GM21737 (cell line): ENCODE measurements at regions not wholly inside any gene's neighbourhood (a gene's known extent, or its start where the extent isn't known, plus 50 kb on each side); places are given as distances from the start of the nearest gene placed in this dataset.

Experiments used
- ATAC-seq: cut with Tn5 transposase; IDR thresholded peaks from one replicate; pipeline ENCODE4 v1.9.1; 2021; ENCODE audit warnings: mild to moderate bottlenecking, moderate library complexity; ENCODE audit not compliant: unreplicated experiment

DNA sequence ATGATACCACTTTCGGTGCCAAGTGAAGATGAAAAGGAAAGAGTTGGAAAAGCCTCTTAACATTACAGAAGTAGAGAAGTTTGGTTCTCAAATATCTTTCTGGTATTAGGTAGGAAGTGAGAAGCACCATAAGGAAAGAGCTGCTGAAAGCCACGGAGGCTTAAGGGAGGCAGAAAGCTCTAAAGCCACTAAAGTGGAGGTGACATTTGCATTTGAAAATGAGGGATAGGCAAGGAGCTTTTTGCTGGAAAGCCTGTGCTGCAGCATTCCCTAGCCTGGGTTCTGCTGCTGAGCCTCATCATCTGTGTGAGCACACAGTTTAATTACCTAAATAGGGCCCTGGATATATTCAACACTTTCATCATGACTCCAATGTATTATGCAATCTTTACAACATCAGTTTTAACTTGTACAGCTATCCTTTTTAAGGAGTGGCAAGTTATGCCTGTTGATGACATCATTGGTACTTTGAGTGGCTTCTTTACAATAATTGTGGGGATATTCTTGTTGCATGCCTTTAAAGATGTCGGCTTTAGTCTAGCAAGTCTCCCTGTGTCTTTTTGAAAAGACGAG lies 315.4 kb downstream of the RBM26 start:
- ATAC-seq: no peak

DNA sequence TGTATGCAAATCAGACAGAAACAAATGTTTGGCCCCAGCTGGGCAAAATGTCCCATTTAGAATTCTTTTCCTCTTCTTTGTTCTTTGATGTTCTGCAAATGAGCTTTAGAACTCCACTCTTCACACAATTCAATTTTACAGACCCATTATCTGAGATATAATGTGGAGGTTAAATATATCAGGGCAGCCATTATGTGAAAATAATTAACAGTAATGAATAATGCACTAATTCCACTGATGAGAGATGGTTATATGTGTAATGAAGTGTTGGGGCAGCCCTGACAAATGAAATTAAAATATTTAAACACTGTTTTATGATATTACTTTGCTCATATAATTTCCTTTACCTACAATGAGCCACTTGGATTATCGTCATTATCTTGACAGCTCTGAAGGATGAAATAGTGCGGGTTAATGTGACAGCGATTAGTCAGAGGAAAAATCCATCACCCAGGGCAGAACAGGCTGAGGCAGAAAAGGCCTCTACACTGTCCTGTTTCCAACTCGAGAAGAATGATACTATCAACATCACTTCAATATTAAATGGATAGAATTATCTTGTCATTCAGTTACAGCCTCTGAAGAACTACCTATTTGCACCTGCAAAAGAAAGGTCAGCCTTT lies 321.1 kb downstream of the RBM26 start:
- ATAC-seq: no peak

- no peak for ATAC-seq
These were observed 324.1 kb downstream of the RBM26 start for GRCh38 chr13:79081942-79082341.

DNA sequence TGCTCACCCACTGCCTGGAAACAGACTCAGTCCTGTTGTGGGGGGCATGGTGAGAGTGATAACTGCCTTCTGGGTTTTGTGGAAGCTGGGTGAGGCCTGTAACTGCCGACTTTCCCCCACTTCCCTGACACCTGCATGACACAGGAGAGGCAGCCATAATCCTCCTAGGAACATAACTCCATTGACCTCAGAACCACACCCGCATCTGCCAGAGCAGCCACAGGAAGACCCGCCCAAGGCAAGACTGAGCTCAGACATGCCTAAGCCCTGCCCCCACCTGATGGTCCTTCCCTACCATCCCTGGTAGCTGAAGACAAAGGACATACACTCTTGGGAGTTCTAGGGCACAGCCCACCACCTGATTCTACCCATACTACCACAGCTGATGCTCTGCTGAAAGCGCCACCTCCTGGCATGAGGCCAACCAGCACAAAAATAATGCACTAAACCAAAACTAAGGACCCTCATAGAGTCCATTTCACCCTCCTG lies 326.7 kb downstream of the RBM26 start:
- no peak for ATAC-seq

DNA sequence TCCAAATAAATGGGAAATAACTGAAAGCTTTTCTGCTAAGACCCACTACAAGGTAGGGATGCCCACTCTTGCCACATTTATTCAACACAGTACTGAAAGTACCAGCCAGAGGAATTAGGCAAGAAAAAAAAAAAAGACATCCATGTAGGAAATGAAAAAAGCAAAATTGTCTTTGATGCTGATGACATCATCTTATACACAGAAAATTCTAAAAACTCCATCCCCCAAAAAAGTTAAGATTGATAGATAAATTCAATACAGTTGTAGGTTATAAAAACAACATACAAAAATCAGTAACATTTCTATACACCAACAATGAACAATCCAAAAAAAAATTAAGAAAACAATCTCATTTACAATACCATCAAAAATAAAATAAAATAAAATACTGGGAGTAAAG lies 330.4 kb downstream of the RBM26 start:
- ATAC-seq: no peak

DNA sequence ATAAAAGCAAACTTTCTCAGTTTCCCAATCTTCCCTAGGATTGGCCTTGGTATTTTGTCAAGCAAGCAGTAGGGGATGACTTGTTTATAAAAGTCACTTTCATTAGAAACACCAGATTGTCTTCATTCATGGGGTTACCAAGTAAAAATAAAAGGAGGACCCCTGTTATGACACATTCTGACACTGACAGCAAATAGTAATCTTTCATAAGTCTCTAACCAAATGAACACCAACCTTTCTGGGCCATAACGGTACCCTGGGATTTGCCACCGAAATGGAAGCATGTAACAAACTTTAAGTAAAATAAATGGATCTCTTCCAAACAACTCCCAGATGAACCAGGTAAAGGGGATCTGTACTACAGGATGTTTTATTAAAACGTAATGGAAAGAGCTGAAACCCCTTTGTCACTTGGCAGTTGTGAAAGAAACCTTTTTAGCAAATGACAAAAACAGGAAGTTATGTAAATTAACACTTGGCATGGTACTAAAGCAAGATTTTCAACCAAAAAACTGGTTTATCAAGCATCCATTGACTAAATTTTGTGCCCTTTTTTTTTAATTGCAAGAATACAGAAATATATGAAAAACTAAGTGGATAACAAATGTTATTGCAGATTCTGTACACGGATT lies 335.6 kb downstream of the RBM26 start:
- no peak for ATAC-seq

GRCh38 chr13:79062291-79062690 lies 343.8 kb downstream of the RBM26 start:
- no peak for ATAC-seq

- ATAC-seq: no peak
These were observed 345.8 kb downstream of the RBM26 start for GRCh38 chr13:79060216-79060615.

DNA sequence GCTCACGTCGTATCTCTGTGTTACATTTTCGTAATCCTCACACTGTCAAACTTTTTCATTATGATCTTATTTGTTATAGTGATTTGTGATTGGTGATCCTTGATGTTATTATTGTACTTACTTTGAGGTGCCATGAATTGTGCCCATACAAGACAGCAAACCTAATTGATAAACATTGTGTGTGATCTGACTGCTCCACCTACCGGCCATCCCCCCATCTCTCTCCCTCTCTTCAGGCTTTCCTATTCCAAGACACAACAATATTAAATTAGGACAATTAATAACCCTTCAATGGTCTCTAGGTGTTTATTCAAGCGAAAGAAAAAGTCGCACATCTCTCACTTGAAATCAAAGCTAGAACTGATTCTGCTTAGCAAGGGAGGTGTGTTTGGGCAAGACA lies 349.3 kb downstream of the RBM26 start:
- ATAC-seq: no peak

- no peak for ATAC-seq
These were observed 354.6 kb downstream of the RBM26 start for GRCh38 chr13:79051472-79051871.

DNA sequence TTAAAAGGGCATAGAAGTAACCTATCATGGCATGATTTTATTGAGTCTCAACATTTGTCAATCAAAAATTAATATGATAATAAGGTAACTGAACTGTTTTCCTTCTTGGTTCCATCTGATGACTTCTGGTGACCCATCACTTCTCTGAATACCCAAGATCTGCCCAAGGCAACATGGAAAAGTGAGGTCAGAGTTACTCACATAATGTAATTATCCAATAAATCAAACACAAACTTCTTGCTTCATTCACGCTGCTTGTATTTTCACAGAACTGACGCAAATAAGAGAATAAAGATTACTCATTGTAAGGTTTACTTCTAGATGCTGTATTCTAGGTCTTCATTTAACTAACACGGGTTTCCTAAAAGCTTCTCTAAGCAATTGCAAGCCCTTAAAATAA lies 361.6 kb downstream of the RBM26 start:
- ATAC-seq: no peak

- ATAC-seq: no peak
These were observed 362.8 kb downstream of the RBM26 start for GRCh38 chr13:79043208-79043607.

GRCh38 chr13:79037197-79037596 lies 368.9 kb downstream of the RBM26 start:
- no peak for ATAC-seq

DNA sequence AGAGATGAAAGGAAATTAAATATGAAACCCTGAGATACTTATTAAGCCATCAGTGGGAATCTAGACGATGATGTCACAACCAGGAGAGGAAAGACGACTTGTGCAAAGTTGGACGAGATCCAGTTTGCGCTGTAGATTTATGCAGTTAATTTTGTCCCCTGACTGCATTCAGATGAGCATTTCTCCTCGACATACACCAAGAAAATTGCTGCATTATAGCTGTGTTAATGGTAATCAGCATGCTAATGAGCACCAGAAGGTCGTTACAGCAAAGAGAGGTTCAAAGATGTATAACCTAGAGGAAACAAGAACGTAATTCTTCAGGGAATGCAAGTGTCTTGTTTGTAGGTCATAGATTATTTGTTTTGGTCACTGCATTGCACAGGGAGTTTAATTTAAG lies 371.7 kb downstream of the RBM26 start:
- ATAC-seq: no peak

GRCh38 chr13:79030513-79030912 lies 371.6 kb upstream of the OBI1 start:
- no peak for ATAC-seq

DNA sequence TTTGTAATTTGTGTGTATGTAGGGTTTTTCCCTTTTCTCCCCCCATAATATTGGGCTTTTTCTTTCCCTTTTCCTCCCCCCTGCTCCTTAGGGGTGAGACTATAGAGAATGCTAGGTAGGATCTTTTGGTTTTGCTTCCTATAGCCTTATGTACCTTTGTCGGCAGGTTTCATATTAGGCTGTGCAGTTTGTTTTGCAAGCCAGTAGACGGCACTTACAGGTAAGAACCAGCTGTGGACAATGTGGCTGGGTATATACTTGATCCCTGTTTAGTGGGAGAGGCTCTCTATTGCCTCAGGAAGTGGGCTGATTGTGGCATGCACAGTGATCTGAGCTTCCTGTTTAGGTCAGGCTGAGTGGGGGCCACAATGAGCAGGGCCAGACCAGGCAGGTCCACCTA lies 359.2 kb upstream of the OBI1 start:
- no peak for ATAC-seq

DNA sequence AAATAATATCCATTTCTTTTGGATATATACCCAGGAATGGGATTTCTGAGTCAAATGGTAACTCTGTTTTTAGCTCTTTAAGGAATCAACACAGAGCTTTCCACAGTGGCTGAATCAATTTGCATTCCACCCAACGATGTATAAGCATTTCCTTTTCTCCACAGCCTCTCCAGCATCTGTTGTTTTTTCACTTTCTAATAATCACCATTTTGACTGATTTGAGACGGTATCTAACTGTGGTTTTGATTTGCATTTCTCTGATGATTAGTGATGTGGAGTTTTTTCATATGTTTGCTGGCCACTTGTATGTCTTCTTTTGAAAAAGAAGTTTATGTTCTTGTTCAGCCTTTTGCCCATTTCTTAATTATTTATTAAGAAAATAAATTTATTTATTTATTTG lies 352.2 kb upstream of the OBI1 start:
- ATAC-seq: no peak

- no peak for ATAC-seq
These were observed 345.3 kb upstream of the OBI1 start for GRCh38 chr13:79003989-79004898.

DNA sequence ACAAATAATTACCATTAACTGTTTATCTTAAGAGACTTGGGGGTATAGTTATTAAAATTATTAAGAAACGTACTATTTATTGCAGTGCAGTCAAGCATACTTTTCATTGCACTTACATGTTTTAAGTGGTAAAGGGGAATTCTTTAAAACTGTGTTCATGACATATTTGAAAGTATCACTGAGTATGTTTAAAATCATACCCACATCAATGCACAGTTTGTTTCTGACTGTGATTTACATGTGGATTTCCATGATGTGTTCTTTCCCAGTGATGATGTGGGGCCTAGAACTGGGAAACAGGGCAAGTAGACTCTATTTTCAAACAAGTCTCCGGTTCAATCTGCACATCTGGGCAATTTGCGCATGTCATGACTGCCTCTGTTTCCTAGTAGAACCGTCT lies 340.5 kb upstream of the OBI1 start:
- ATAC-seq: no peak

DNA sequence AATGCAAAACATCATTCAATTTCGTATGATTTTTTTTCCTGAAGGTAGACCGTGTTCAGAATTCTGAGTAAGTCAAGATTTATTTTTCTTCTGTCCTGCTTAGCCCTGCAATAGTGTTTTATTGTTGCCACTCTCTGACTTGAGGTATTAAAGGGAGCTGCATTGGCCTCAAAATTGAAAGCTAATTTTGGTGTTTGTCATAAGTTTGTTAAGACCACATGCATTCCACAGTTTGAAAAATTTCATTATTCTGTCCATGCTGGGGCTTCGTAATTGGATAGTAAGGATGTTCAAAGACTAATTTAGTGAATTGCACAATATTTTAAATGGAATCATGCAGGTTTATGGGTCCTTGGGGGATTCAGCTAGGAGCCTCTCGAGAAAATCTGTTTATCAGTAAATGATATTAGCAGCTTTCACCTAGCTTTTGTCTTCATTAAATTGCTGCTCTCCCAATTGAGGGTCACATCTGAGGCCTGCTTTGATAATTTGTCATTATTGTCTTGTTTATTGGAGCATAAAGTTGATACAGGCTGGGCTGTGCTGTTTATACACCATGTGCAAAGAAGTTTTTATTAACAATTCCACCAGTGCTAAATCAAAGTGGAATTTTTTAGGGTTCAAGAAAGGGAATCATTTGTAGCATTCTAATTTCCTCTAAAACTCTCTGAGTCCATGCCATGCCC lies 339.8 kb upstream of the OBI1 start:
- ATAC-seq: no peak
